ENCODE measurements at regions not wholly inside any gene's neighbourhood (a gene's known extent, or its start where the extent isn't known, plus 50 kb on each side); places are given as distances from the start of the nearest gene placed in this dataset.

- no peaks in the 10 kb centered on the region for H3K79me2 ChIP-seq
- H4K20me1 ChIP-seq (ENCODE audit: insufficient read depth, poor library complexity, severe bottlenecking): no peaks in the 10 kb centered on the region
- H3K4me1 ChIP-seq (ENCODE audit: insufficient read depth): no peaks in the 10 kb centered on the region
- no peaks in the 10 kb centered on the region for H3K9me2 ChIP-seq (replicated peaks; ENCODE audit: insufficient read depth)
- H3K27me3 ChIP-seq: no peaks in the 10 kb centered on the region
- no peak overlapping the region for H2AFZ ChIP-seq
- H3K4me2 ChIP-seq: no peak overlapping the region
- no peaks in the 10 kb centered on the region for H3K36me3 ChIP-seq (replicated peaks; ENCODE audit: insufficient read depth, low read depth)
- H3K27ac ChIP-seq: no peak overlapping the region
- H3K9me3 ChIP-seq (ENCODE audit: low read depth): no peaks in the 10 kb centered on the region
- no peak for DNase-seq (ENCODE audit: low spot score)
- H3K4me3 ChIP-seq: no peak overlapping the region
- no peak for TF ChIP-seq EZH2phosphoT487 (IDR thresholded peaks at IDR 0.05; ENCODE audit: low read depth, severe bottlenecking, unreplicated experiment)
- TF ChIP-seq CTCF (IDR thresholded peaks at IDR 0.05; ENCODE audit: poor library complexity): no peak
- TF ChIP-seq EZH2 (IDR thresholded peaks at IDR 0.05; ENCODE audit: borderline replicate concordance): no peak
Measured at GRCh38 chrX:122545778-122546177, 638.3 kb upstream of the GRIA3 start.

- Histone ChIP-seq H4K20me1 (ENCODE audit: insufficient read depth, poor library complexity, severe bottlenecking) (no peaks in the 10 kb centered on the region), H3K4me1 (ENCODE audit: insufficient read depth) (no peaks in the 10 kb centered on the region), H3K9me2 (replicated peaks; ENCODE audit: insufficient read depth) (no peaks in the 10 kb centered on the region), H3K27me3 (no peaks in the 10 kb centered on the region), H3K79me2 (no peaks in the 10 kb centered on the region), H3K9me3 (ENCODE audit: low read depth) (no peaks in the 10 kb centered on the region), H3K4me2 (no peak overlapping the region), H3K36me3 (replicated peaks; ENCODE audit: insufficient read depth, low read depth) (no peaks in the 10 kb centered on the region), H2AFZ (no peak overlapping the region), H3K27ac (no peak overlapping the region), H3K4me3 (no peak overlapping the region)
- WGBS (ENCODE audit: low lambda C conversion rate, missing lambda C conversion rate): 83% methylated on average over 1 of the region's 1 CpG
- DNase-seq (ENCODE audit: low spot score): no peak
- no peak for TF ChIP-seq CTCF (IDR thresholded peaks at IDR 0.05; ENCODE audit: poor library complexity)
- TF ChIP-seq EZH2 (IDR thresholded peaks at IDR 0.05; ENCODE audit: borderline replicate concordance): no peak
- TF ChIP-seq EZH2phosphoT487 (IDR thresholded peaks at IDR 0.05; ENCODE audit: low read depth, severe bottlenecking, unreplicated experiment): no peak
Measured at GRCh38 chrX:122546269-122546668, 637.8 kb upstream of the GRIA3 start.

GRCh38 chrX:122552286-122552800 is 631.7 kb upstream of the GRIA3 start:
- Histone ChIP-seq H3K36me3 (replicated peaks; ENCODE audit: insufficient read depth, low read depth) (no peaks in the 10 kb centered on the region), H3K4me3 (no peak overlapping the region), H3K4me2 (no peak overlapping the region), H2AFZ (no peak overlapping the region), H3K27ac (no peak overlapping the region), H3K4me1 (ENCODE audit: insufficient read depth) (no peaks in the 10 kb centered on the region), H3K9me2 (replicated peaks; ENCODE audit: insufficient read depth) (no peaks in the 10 kb centered on the region), H4K20me1 (ENCODE audit: insufficient read depth, poor library complexity, severe bottlenecking) (no peaks in the 10 kb centered on the region), H3K9me3 (ENCODE audit: low read depth) (peaks cover 2% of the 10 kb centered on the region), H3K79me2 (no peaks in the 10 kb centered on the region), H3K27me3 (no peaks in the 10 kb centered on the region)
- DNase-seq (ENCODE audit: low spot score): no peak
- TF ChIP-seq EZH2 (IDR thresholded peaks at IDR 0.05; ENCODE audit: borderline replicate concordance) (no peak), CTCF (IDR thresholded peaks at IDR 0.05; ENCODE audit: poor library complexity) (no peak)
- 69% methylated on average over 3 of the region's 3 CpGs for WGBS (ENCODE audit: low lambda C conversion rate, missing lambda C conversion rate)

GRCh38 chrX:122555925-122556324 is 628.2 kb upstream of the GRIA3 start:
- no peak for DNase-seq (ENCODE audit: low spot score)
- H3K9me2 ChIP-seq (replicated peaks; ENCODE audit: insufficient read depth): no peaks in the 10 kb centered on the region
- no peaks in the 10 kb centered on the region for H3K4me1 ChIP-seq (ENCODE audit: insufficient read depth)

More at GRCh38 chrX:122555925-122556324, 628.2 kb upstream of the GRIA3 start:
- Histone ChIP-seq H3K27ac (no peak overlapping the region), H2AFZ (no peak overlapping the region), H3K79me2 (no peaks in the 10 kb centered on the region), H3K4me2 (no peak overlapping the region), H3K36me3 (replicated peaks; ENCODE audit: insufficient read depth, low read depth) (no peaks in the 10 kb centered on the region), H3K9me3 (ENCODE audit: low read depth) (peaks cover 3% of the 10 kb centered on the region), H4K20me1 (ENCODE audit: insufficient read depth, poor library complexity, severe bottlenecking) (no peaks in the 10 kb centered on the region), H3K4me3 (no peak overlapping the region), H3K27me3 (no peaks in the 10 kb centered on the region)
- WGBS (ENCODE audit: low lambda C conversion rate, missing lambda C conversion rate): 62% methylated on average over 2 of the region's 2 CpGs
- TF ChIP-seq EZH2phosphoT487 (IDR thresholded peaks at IDR 0.05; ENCODE audit: low read depth, severe bottlenecking, unreplicated experiment) (no peak), EZH2 (IDR thresholded peaks at IDR 0.05; ENCODE audit: borderline replicate concordance) (no peak), CTCF (IDR thresholded peaks at IDR 0.05; ENCODE audit: poor library complexity) (no peak)

Data from hepatocyte (in vitro differentiated cells).